Fibroblast of mammary gland (primary cell): ENCODE measurements at regions not wholly inside any gene's neighbourhood (a gene's known extent, or its start where the extent isn't known, plus 50 kb on each side); places are given as distances from the start of the nearest gene placed in this dataset.
"Not testable (repeated sequence)": the region's sequence is repeated elsewhere in the genome, so short reads cannot be mapped to it uniquely, and the experiment has no call there.

Experiments used
- DNase-seq: peaks from one replicate; pipeline ENCODE4 v3.0.0-alpha.2; 2010; ENCODE audit warnings: low read depth
- H3K4me3 ChIP-seq: 2 replicates; pipeline ENCODE4 v1.5.1; 2011; ENCODE audit warnings: low read depth, mild to moderate bottlenecking, low read length, moderate library complexity; ENCODE audit not compliant: control insufficient read depth
- CTCF ChIP-seq: conservative IDR thresholded peaks from 2 replicates; pipeline ENCODE4 v1.5.1; 2011; ENCODE audit warnings: low read depth, low read length, inconsistent platforms; ENCODE audit not compliant: control insufficient read depth, insufficient read depth

GRCh38 chr12:74018849-74019248, 518.8 kb upstream of the ATXN7L3B start:
- DNase-seq = no peak
- no peak overlapping the region for H3K4me3 ChIP-seq
- TF ChIP-seq CTCF = no peak

- TF ChIP-seq CTCF = peak; percentile 55
- DNase-seq = peak; percentile 35
- H3K4me3 ChIP-seq = no peak overlapping the region
Observed at GRCh38 chr12:74021937-74022336, 515.7 kb upstream of the ATXN7L3B start.

GRCh38 chr12:74031045-74031444, 506.6 kb upstream of the ATXN7L3B start:
- TF ChIP-seq CTCF = no peak
- DNase-seq = no peak
- no peak overlapping the region for H3K4me3 ChIP-seq

- H3K4me3 ChIP-seq = no peak overlapping the region
- no peak for TF ChIP-seq CTCF
- DNase-seq = no peak
Observed at GRCh38 chr12:74033531-74033930, 504.1 kb upstream of the ATXN7L3B start.

- H3K4me3 ChIP-seq, DNase-seq: not testable (repeated sequence)
Observed at GRCh38 chr12:74039138-74039537, 498.5 kb upstream of the ATXN7L3B start.

GRCh38 chr12:74043343-74043742, 494.3 kb upstream of the ATXN7L3B start:
- TF ChIP-seq CTCF = no peak
- DNase-seq = peak; percentile 20

GRCh38 chr12:74049348-74049747, 488.3 kb upstream of the ATXN7L3B start:
- TF ChIP-seq CTCF = no peak
- H3K4me3 ChIP-seq = no peak overlapping the region
- DNase-seq = no peak

More at GRCh38 chr12:74043343-74043742, 494.3 kb upstream of the ATXN7L3B start:
- no peak overlapping the region for H3K4me3 ChIP-seq
